ENCODE measurements at regions not wholly inside any gene's neighbourhood (a gene's known extent, or its start where the extent isn't known, plus 50 kb on each side); places are given as distances from the start of the nearest gene placed in this dataset.

DNA sequence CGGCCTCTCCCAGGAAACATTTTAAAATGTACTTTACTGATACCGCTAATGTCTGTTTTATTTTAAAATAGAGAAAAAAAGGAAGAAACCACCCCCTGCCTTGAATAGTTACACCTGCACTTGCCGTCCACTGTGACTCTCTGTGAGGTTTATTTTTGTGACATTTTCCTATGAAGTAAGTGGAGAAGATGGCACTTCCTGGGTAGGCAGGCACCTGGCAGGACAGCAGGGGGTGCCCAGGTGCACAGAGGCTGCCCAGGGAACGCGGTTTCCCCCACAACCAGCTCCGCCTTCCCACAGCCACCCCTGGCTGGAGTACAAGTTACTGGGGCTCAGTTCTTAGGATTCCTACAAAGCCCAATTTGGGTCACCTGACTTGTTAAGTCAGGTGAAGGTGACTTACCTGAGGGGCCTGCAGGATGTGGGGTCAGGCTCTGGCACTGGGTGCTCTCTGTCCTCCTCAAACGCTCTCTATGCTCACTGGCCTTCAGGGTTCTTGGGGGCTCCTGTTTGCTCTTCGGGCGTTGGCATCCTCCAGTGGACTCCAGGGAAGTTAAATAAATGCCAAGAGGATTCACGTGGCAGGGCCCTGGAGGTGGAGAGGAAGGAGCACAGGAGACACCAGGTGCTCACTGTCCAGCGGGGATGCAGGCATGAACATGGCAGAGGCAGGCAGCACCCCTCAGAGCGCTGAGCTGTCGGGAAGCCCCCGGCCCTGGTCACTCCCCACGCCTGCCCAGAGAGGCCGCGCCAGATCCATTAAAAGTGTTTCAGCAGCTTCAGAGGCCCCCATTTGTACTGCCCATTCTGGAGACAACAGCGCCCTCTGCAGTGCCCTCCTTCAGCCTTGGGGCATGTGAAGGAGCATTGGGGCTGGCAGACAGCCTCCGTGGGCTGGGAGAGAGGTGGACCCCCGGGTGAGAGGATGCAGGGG, 1021.2 kb downstream of the TBC1D22A start:
- no peak for DNase-seq

DNA sequence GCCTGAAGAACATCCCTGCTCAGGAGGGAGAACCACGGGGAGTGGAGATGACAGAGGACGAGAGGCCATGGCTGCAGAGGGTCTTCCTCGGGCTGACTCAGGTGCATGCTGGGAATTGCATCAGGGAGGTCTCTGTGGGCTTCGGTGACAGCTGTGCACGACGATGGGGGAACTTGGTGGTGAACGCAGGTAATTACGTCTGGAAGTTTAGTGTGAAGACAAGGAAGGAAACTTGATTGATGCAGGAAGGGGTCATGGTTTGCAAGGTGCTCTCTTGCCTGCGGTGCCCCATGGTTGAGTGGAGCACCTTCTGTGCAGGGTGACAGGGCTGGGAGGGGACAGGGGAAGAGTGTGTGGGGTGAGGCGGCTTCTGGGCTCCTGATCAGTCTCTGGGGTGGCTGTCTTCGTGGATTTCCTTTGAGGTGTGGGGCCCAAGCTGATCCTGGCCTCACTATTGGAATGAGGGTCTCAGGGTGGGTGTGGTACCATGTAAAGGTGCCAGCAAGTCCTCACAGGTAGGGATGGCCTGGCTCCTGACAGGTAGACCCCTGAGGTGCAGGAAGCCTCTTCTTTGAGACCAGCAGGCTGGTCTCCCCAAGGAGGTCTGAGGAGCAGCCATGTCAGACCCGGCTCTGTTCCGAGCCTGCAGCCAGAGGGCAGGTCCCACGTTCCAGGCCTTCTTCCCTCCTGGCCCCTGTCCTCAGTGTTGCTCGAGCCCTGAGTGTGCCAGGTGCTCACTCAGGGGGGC, 1020.1 kb downstream of the TBC1D22A start:
- no peak for DNase-seq

DNA sequence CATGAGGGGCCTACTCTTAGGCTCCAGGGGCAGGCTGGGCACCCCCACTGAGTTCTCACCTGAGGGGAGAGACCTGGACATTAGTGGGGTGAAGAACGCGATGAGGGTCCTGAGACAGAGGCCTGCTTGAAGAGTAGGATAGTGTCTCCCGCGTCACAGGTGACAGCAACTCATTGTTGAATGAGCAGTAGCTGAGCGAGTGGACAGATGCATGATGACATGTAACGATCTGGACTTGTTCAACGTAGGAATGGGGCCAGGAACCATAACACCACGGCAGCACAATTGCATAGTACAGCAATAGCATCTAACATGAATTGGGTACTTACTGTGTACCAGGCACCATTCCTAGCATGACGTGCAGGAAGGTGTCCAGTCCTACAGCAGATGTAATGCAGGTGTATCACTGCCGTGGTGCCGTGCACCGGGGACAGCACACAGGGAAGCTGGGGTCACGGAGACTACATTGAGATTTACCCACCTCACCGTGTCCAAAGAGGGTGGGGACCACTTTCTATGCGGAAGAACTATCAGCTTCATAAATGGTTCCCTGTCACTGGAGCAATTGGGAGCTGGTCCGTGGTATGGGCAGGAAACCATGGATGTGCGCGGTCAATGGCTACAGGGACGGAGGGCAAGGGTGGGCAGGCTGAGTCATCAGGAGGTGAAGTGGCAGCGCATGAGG, 1019.1 kb downstream of the TBC1D22A start:
- DNase-seq: no peak

DNA sequence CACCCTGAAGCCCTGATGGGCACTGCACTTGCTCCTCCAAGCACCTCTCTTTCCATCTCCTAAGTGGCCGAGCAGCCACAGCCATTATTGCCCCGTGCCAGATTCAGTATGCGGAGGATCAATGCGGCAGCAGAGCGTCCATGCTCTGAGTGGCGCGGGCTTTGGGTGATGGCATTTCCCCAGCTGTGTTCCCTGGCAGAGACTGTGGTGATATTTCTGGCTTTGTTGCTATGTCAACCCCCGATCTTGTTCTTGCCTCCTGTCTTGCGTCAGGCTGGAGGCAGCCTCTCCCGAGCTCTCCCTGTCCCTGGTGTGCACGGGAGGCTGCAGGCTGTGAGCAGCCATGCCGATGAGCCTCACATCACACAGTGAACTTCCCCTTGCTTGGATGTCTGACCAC, 1018.6 kb downstream of the TBC1D22A start:
- no peak for DNase-seq

DNA sequence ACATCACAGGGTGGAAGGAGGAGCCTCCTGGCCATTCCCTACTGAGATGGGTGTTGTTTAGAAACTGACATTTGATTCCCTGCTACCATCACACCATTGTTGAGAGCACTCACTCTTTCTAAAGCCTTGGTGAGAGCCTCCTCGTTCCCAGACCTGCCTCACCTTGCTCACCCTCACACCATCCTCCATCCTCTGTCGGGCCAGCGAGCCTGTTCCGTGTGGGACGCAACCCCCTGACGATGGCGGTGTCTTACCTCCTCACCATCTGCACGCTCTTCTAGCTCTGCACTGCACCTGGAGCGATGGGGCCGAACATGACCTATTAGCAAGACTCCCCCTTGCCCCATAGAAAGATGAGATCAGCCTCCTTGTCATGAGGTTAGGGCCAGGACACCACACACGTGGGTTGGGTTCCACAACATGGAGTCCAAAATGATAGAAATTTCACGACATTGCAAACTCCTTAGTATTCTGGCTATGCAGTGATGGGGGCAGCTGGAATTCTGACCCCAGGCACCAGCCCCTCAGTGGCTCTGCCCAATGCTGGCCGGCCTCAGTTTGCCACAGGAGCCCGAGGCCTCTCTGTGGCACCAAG, 1017.9 kb downstream of the TBC1D22A start:
- DNase-seq: no peak

DNA sequence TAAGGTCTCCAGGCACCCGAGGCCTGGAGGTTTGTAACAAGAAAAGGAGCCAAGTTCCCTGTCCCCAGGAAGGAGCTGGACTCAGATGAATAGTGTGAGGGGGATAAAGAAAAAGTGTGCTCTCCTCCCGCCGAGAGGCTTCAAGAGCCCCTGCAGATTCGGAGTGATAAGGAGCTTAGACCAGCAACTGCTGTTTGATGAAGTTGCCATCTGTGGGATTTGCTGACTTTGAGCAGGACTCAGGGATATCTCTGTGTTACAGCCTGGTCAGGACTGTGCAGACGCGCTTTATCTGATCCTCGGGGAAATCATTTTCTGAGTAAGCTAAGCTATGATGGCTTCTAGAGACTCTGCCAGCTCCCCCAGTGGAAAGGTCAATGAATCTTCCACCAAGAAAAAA, 1017.0 kb downstream of the TBC1D22A start:
- no peak for DNase-seq

DNA sequence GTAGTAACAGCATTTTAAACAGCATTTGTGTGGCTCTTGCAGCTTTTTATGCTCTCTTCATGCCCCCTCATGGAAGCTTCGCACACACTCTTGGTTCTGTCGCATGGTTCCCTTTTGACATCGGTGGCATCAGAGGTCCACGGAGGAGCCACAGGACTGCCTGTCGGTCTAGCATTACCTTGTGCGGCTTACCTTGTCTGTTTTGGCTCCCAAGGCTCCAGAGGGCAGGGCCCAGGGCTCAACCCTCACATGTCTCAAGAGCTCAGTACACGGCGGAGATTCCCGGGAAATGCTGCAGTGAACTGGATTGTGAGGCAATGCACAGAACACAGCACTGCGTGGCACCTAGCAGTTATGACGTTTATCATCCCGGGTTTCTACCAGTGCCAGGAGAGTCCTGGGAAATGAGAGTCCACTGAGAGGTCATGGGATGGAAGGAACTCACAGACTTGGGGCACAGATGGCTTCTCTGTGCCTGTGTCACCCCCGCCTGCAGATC, 1015.8 kb downstream of the TBC1D22A start:
- DNase-seq: no peak

DNA sequence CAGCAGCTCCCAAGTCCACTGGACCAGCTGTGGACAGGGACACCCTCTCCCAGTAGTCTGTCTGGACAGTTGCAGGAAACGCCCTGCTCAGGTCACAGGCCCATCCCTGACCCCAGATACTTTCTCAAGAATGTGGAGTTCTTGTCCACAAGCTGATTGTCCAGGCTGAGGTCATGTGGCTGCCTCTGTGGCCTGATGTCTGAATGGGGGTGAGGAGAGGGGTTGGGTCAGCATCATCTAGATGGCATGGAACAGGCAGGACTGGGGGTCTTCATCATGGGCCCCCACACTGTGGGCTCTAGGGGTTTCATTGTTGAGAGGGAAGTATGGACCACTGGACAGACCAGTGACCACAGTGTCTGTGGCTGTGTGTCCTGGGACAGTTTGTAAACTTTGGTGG, 1015.0 kb downstream of the TBC1D22A start:
- no peak for DNase-seq

DNA sequence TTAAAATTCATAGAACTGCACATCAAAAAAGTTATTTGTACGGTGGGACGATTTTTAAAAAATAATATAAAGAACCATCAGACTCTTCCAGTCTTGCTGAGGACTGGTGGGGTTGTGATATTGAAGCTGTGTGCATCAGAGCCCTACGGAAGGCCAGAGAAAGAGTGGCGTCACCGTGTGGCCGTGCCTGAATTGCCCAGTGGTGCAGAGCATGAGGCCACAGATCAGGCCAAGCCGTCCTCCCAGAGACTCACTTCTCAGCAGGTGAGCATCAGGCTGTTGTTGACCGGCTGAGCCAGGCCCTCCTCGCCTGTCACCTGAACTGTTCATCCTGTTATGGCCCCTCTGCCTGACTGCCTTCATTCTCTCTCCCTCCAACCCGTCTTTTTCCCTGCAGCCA, 1013.9 kb downstream of the TBC1D22A start:
- DNase-seq: no peak

DNA sequence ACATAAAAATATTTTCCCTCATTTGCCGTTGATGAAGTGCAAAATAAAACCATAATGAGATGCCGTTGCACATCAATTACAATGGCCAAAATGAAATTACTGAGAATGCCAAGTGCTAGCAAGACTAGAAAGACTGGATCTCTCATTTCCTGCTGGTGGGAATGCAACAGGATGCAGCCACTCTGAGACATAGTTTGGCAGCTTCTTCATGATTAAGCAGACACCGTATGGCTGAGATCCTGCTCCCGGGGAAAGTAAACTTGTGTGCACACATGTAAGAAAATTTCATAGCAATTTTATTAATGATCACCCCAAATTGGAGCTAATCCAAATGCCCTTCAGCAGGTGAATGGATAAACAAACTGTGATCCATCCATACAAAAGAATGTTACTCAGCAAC, 1013.2 kb downstream of the TBC1D22A start:
- DNase-seq: no peak

DNA sequence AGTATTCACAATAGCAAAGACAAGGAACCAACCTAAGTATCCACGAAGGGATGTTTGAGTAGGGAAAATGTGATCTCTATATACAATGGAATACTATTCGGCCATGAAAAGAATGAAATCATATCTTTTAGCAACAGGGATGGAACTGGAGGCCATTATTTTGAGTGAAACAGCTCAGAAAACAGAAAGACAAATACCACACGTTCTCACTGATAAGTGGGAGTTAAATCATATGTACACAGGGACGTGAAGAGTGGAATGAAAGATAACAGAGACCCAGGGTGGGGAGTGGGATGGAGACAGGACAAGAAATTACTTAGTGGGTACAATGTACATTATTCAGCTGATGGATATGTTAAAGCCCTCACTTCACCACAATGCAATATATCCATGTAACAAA, 1012.7 kb downstream of the TBC1D22A start:
- no peak for DNase-seq

DNA sequence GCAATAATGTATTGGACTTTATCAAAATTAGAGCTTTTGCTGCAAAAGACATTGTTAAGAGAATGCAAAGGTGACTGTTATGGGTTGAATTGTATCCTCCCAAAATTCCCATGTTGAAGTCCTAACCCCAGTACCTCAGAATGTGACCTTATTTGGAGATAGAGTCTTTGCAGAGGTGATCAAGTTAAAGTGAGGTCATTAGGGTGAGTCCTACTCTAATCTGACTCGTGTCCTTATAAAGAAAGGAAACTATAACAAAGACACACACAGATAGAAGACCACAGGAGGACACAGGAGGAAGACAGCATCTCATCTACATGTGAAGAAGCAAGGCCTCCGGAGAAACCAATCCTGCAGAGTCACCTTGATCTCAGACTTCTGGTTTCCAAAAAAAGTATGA, 1011.2 kb downstream of the TBC1D22A start:
- DNase-seq: no peak

DNA sequence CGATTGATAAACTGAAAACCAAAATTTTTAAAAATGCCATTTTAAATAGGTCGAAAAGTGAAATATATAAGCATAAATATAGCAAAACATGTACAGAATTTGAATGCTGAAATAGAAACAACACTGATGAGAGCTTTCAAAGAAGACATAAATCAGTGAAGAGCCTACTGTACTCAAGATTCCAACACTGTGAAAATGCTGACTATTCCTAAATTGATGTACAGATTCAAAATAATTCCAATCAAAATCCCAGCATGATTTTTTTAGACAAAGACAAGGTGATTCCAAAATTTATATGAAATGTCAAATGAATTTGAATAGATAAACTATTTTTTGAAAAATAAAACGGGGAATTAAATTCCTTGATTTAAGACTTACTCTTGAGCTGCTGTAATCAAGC, 1010.4 kb downstream of the TBC1D22A start:
- no peak for DNase-seq

DNA sequence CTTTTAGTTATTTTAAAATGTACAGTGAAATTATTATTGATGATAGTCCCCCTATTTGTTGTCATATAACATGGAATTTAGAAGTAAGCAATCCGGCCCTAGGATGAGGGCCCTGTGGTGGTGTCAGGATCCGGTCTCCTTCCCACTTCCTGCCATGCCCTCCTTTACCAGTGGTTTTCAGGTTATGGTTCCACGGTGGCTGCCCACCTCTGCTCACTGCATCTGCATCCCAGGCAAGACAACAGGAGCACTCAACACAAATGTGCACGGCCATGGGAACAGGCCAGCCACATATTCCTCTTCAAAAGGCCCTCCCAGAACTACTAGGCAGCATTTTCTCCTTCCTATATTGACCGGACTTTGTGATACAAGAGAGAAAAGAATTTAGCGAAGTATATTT, 1007.2 kb downstream of the TBC1D22A start:
- DNase-seq: no peak

DNA sequence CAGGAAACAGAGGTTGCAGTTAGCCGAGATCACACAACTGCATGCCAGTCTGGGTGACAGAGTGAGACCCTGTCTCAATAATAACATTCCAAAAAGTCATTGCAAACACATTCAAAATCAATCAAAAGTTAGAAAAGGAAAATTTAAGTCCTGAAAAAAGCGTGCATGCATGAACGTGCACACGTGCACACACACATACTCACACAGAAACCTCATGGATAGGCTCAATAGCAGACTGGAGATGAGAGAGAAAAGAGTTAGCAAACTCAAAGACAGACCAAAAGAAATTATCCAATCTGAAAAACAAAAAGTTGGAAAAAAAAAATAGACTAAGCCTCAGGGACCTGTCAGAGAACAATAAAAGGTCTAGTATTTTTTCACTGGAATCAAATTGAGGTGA, 1005.6 kb downstream of the TBC1D22A start:
- DNase-seq: no peak

DNA sequence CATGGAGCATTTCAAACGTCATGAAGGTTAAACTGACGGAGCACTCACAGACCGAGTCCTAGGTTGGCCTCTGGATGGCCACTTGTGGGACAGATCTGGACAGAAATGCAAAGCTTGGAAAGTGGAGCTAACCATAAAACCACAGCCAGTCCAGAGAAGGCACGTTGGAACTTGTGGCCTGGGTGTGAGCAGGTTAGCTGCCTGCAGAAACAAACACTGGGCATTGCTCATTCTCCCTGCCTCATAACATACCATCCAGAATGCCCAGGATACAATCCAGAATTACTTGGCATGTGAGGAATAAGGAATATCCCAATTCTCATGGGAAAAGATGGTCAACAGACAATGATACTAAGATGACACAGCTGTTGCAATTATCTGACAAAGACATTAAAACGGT, 1005.0 kb downstream of the TBC1D22A start:
- no peak for DNase-seq

DNA sequence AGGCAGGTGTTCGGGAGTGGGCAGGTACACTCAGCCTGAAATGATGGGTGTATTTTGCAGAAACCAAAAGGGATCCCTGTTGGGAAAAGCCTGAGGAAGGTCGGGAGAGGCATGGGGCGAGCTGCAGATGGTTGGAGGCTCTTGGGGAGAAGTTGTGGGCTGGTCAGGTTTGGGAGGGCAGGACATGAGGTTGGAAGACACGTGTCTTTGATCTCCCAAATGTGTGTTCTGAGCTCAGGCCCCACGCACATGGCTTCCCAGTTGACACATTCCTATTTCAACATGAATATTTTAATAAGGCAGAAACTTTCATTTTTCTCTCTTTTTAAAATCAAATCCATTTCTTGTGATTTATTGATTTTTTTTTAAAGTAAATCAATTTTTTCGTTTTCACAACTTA, 1003.3 kb downstream of the TBC1D22A start:
- no peak for DNase-seq

DNA sequence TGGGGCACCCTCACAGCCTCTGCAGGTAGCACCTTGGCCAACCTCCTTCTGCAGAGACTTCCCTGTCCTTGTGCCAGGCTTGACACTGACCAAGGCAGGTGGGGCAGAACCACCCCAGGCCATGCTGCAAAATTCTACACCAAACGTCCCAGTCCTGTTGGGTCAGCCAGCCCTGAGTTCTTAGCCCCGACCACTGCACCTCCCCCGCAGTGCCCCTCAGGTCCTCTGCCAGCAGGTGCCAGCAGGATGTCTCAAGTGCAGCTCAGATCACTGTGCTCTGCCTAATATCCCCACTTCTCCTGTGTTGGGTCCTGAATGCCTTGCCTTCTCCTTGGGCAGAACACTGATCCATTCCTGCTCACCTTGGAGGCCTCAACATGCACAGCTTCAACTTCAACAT, 999.7 kb downstream of the TBC1D22A start:
- DNase-seq: no peak

DNA sequence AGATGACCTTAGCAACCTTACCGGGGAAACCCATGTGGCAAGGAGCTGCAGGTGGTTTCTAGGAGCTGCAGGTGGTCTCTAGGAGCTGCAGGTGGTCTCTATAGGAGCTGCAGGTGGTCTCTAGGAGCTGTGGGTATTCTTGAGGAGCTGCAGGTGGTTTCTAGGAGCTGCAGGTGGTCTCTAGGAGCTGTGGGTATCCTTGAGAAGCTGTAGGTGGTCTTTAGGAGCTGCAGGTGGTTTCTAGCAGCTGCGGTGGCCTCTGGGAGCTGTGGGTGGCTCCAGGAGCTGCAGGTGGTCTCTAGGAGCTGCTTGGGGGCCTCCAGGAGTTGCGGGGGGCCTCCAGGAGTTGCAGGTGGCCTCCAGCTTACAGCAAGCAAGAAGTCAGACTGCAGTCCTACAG, 997.5 kb downstream of the TBC1D22A start:
- no peak for DNase-seq

DNA sequence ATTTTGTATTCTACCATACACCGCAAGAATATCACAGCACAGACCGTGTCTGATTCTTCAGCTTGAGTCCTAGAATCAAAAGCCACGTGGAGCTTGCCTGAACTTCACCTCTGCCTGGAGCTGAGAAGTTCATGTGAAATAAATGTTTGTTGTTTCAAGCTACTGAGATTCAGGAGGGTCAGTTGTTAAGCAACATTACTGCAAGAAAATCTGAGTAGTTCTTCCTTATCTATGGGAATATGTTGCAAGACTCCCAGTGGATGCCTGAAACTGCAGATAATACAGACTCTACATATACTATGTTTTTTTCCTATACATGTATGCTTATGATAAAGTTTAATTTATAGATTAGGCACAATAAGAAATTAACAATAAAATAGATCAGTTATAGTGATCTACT, 995.3 kb downstream of the TBC1D22A start:
- DNase-seq: no peak

DNA sequence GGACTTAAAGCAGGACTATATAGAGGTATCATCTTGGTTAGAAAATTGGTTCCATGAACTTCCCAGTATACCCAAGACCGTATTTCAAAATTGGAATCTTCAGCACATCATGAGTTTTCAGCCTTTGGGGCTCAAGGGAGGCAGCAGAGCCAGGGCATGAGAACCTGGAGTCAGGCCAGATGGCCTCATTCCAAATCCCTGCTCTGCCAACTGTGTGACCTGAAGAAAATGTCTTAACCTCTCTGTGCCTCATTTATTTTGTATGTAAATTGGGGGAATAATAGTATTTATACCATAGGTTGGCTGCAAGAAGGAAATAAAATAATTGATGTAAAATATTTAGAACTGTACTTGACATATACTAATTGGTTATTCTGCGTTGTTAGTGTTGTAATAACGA, 987.6 kb downstream of the TBC1D22A start:
- no peak for DNase-seq

DNA sequence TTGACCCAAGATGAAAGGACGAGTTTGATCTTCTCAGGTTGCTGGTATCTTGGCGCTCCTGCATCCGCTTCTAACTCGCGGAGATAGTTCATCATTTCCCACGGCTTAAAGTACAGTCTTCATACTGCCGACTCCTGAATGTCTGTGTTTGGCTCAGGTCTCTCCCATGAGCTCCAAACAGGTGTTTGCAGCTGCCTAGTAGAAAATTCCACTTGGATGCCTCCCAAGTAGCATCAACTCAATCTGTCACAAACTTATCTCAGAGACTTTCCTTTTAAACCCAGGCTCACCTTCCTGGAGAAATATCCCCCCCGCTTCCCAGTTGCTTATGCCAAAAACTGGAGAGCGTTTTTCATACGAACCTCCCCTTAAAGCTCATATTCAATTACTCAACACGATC, 986.5 kb downstream of the TBC1D22A start:
- DNase-seq: no peak

DNA sequence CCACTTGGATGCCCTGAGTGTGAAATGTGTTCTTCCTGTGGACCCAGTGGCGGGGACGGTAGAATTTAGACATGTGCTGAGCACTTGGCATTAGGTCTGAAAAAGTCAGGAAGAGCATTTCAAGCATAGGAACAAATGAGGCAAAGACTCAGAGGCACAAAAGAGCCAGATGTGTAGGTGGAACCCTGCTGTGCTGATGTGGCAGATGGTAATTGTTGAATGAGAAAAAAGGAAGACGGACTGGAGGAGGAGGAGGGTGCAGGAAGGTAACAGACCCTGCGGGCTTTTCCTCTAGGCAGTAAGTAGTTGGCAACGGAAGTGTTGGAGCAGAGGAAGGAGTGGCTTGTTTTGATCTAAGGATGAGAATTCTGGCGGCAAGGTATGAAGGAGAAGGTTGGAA, 985.8 kb downstream of the TBC1D22A start:
- no peak for DNase-seq
